ENCODE measurements at regions not wholly inside any gene's neighbourhood (a gene's known extent, or its start where the extent isn't known, plus 50 kb on each side); places are given as distances from the start of the nearest gene placed in this dataset.

DNA sequence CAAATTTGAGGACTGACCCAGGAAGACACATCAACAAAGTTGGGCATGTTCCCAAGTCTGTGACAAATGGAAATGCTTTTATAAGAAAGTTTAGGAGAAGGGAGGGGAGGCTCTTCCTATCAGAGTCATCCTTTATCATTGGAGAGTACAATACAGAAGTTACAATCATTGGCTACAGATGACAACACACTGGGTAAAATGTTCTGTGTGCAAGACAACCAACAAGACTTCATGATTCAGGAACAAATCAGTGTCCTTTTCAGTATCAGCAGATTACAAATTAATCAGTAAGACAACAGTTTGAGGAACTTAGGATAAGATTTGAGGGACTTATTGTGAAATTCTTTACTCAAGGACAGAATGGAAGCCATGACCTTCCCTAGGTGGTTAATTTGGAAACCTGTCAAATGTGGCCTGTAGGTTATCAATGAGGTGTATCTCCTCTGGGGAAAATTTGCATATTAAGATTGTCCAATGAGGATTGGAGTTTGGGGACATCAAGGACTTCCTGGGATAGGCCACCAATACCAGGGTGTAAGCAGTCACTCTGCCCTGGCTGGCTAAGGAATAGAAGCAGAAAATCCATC lies 274.4 kb upstream of the RORA start:
- TF ChIP-seq, protein P1, sequence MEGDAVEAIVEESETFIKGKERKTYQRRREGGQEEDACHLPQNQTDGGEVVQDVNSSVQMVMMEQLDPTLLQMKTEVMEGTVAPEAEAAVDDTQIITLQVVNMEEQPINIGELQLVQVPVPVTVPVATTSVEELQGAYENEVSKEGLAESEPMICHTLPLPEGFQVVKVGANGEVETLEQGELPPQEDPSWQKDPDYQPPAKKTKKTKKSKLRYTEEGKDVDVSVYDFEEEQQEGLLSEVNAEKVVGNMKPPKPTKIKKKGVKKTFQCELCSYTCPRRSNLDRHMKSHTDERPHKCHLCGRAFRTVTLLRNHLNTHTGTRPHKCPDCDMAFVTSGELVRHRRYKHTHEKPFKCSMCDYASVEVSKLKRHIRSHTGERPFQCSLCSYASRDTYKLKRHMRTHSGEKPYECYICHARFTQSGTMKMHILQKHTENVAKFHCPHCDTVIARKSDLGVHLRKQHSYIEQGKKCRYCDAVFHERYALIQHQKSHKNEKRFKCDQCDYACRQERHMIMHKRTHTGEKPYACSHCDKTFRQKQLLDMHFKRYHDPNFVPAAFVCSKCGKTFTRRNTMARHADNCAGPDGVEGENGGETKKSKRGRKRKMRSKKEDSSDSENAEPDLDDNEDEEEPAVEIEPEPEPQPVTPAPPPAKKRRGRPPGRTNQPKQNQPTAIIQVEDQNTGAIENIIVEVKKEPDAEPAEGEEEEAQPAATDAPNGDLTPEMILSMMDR (IDR thresholded peaks at IDR 0.05; ENCODE audit: insufficient read depth, missing control alignments), result no peak
- FAIRE-seq (no peak), DNase-seq (ENCODE audit: insufficient read length, low spot score) (no peak)

DNA sequence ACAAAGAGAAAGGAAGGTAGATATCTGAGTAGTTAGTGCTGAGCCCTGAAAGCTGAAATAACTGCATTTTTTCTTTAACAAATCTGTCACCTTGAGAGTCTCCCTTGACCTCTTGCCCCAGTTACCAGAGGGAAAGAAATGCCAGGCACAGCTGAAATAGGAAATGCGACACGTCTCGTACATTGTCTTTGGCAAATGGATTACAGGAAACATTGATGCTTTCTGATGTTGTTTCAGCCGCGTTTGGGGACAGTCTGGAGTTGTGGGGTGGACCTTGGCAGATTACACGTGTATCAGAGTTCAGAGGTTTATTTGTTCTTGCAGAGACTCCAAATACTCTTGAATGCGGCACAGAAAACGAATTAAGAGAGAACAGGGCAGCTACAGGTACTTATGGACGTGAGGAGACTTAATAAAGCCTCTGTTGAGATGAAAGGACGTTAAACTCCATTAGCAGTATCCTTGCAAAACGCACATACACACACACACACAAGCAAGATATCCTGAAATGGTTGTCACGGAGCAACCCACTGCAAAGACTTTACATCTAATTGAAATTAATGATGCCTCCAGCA lies 272.8 kb upstream of the RORA start:
- DNase-seq (ENCODE audit: insufficient read length, low spot score) (no peak), FAIRE-seq (no peak)
- TF ChIP-seq, protein P1 (IDR thresholded peaks at IDR 0.05; ENCODE audit: insufficient read depth, missing control alignments), result no peak

DNA sequence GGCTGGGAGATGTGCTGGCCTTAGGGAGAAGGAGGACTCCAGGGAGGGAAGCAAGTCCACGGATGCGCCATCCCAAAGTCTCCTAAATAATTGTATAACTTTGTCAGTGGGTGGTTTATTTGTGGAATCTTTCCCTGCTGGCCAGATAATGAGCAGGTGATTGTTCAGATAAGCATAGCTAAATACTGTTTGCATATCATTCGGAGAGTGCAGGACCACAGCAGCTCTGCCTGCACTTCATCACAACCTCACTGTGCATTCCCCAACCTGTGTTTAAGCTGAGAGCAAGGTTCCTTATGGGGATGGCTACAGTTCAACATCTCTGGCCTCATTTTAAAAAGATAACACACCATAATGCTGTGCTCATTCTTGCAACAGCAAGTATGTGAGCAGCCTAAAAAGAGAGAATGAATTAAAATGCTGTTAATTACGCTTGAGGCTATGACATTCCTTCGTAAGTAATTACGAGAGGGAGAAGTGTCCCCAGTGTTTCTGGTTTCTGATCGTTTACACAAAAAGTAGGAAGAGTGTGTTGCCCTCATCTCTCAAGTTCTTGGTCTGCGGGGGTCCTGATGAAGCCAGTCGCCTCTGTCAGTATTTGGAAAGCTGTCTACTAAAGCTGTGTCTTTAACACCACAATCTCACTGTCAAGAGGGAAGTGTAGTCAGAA lies 272.0 kb upstream of the RORA start:
- DNase-seq (ENCODE audit: insufficient read length, low spot score), result no peak
- FAIRE-seq, result no peak
- TF ChIP-seq, protein P1 (IDR thresholded peaks at IDR 0.05; ENCODE audit: insufficient read depth, missing control alignments), result no peak

DNA sequence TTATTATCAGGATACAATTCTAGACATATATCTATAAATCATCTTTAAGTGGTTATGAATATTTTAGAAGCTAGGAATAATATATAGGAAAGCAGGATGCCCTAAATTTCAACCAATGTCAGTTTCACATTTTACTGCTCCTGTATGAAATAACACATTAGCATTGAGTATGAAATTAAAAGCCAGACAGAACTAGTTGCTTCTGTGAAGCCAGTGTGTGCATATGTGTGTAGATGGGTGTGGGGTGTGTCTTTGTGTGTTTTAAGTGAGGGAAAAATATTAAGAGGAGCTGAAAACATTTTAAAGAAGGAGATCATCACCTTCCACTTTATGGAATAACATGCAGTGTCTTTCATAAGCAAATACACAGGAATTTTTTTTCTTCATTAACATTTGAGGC lies 271.4 kb upstream of the RORA start:
- FAIRE-seq, result no peak
- TF ChIP-seq, protein P1 (IDR thresholded peaks at IDR 0.05; ENCODE audit: insufficient read depth, missing control alignments), result no peak

DNA sequence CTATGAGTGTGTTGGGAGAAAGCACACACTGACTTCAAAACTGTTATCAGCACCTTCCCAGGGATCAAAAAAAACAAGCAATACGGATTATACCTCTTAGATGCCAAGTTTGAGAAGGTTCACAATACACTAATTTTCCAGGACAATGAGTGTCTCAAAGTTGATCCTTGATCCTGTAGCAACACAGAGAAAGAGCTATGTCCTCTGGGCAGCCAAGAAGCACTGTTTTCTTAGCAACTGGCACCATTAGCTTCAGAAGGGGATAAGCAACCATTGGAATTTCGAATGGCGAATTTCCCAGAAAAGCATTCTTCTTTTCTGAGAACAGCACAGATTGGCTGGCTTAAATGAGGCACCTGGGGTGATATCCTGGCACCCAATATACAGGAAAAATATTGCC lies 270.3 kb upstream of the RORA start:
- FAIRE-seq (no peak), DNase-seq (ENCODE audit: insufficient read length, low spot score) (no peak)
- TF ChIP-seq, protein P1 (IDR thresholded peaks at IDR 0.05; ENCODE audit: insufficient read depth, missing control alignments), result no peak

More for the DNA sequence above, 271.4 kb upstream of the RORA start:
- no peak for DNase-seq (ENCODE audit: insufficient read length, low spot score)

DNA sequence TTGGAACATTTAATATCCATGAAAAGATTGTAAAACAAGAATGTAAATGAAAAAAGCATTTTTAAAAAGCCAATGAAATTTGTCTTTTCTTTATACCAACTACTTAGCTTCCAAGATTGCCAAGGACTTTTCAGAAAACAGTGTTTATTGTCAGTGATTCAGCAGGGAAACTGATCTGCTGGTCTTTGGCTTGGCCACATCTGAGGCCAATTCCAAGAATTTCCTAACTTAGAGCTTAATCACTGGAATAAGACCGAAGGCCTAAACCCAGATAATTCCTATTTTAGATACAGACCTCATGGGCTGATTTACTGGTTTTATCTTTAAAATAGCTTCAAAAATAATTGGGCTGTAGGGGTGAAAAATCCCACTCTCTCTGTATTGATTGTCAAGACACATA lies 260.5 kb upstream of the RORA start:
- DNase-seq (ENCODE audit: insufficient read length, low spot score) (no peak), FAIRE-seq (no peak)
- TF ChIP-seq, protein P1 (IDR thresholded peaks at IDR 0.05; ENCODE audit: insufficient read depth, missing control alignments), result no peak

DNA sequence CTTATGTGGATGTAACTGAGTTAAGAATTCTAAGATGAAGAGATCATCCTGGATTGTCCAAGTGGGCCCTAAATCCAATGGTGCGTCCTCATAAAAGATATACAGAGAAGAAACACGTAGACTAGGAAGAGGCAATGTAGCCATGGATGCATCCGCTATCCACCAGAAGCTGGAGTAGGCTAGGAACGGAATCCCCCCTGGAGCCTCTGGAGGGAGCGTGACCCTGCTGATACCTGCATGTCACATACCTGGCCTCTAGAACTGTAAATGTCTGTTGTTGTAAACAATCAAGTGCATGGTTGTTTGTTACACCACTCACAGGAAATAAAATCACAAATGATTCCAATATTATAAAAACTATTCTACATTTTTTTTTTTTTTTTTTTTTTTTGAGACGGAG lies 254.5 kb upstream of the RORA start:
- TF ChIP-seq, protein P1 (IDR thresholded peaks at IDR 0.05; ENCODE audit: insufficient read depth, missing control alignments), result no peak
- DNase-seq (ENCODE audit: insufficient read length, low spot score) (no peak), FAIRE-seq (no peak)
